HCT116 (cell line): ENCODE measurements at regions not wholly inside any gene's neighbourhood (a gene's known extent, or its start where the extent isn't known, plus 50 kb on each side); places are given as distances from the start of the nearest gene placed in this dataset.

Source experiments
- ATAC-seq: fragments of 200-7000 bp; cut with Tn5 transposase; 2 replicates; pipeline ENCODE4 v1.9.1; 2020; ENCODE audit warnings: mild to moderate bottlenecking, moderate library complexity
- BruUV-seq: library from RNA; stranded (reverse); fragments of 400-500 nt; replicated peaks from 2 replicates; lab custom pipeline; 2021; lab: Mats Ljungman, UMichigan
- CTCF ChIA-PET: fragments of 300-600 bp; sonication (Branson Sonifier 250); formaldehyde crosslinking; loops from one replicate; lab custom pipeline; 2021; ENCODE audit warnings: antibody characterized with exemption; lab: Charles Lee
- POLR2A ChIA-PET: fragments of 300-600, 350-600 bp; sonication (Branson Sonifier 250); formaldehyde crosslinking; loops from one replicate; lab custom pipeline; 2021; ENCODE audit warnings: antibody characterized with exemption; lab: Charles Lee
- RAD21 ChIA-PET, 2 experiments: fragments of 300-600 bp; sonication (Branson Sonifier 250); formaldehyde crosslinking; loops; one replicate each; lab custom pipeline; 2023; ENCODE audit warnings: low total read pairs in 2 of 2; ENCODE audit not compliant: uncharacterized antibody in 2 of 2, unreplicated experiment in 2 of 2, low non-redundant PET in 1 of 2; lab: Charles Lee
- DNase-seq: peaks from one replicate; pipeline ENCODE4 v3.0.0-alpha.2; 2010; ENCODE audit warnings: low read depth, low spot score
- H2AFZ ChIP-seq: fragments of 200-600 bp; shearing (Covaris generic), sonication (generic); 2 replicates; pipeline ENCODE4 v1.6.1; 2017; ENCODE audit warnings: low read depth, mixed run types, mixed read lengths, antibody characterized with exemption, low read length; ENCODE audit not compliant: poor library complexity, severe bottlenecking
- H3K27ac ChIP-seq: 2 replicates; pipeline ENCODE4 v1.5.1; 2012; ENCODE audit warnings: low read depth, low read length
- H3K27me3 ChIP-seq: fragments of 200-600 bp; sonication (generic); 2 replicates; pipeline ENCODE4 v1.6.1; 2016; ENCODE audit warnings: mixed run types, low read length, mixed read lengths; ENCODE audit not compliant: insufficient read depth
- H3K36me3 ChIP-seq, 2 experiments: fragments of 200-500 bp in 1 of 2; fragments of 200-600 bp in 1 of 2; sonication (Bioruptor generic) in 1 of 2; sonication (generic) in 1 of 2; 2 replicates each; pipeline versions ENCODE4 v1.5.1 to v1.6.1; 2014 to 2016; ENCODE audit warnings: low read length in 2 of 2, inconsistent platforms in 1 of 2, mixed read lengths in 1 of 2, mixed run types in 1 of 2; ENCODE audit not compliant: insufficient read depth in 2 of 2, control insufficient read depth in 1 of 2
- H3K4me1 ChIP-seq, 2 experiments: fragments of 200-600 bp in 1 of 2; sonication (generic) in 1 of 2; 2 replicates each; pipeline versions ENCODE4 v1.5.1 to v1.6.1; 2012 to 2017; ENCODE audit warnings: low read length in 2 of 2, inconsistent platforms in 1 of 2, mild to moderate bottlenecking in 1 of 2, mixed read lengths in 1 of 2, mixed run types in 1 of 2, moderate library complexity in 1 of 2; ENCODE audit not compliant: insufficient read depth in 2 of 2, control insufficient read depth in 1 of 2
- H3K4me2 ChIP-seq: fragments of 200-600 bp; sonication (generic); 2 replicates; pipeline ENCODE4 v1.6.1; 2017; ENCODE audit warnings: mixed run types, low read length, mixed read lengths
- H3K4me3 ChIP-seq, 2 experiments: fragments of 200-600 bp in 1 of 2; sonication (generic) in 1 of 2; replicated peaks in 1 of 2; 2 replicates each; pipeline ENCODE4 v1.5.1; 2011 to 2016; ENCODE audit warnings: low read length in 2 of 2, control low read depth in 1 of 2, low read depth in 1 of 2, mild to moderate bottlenecking in 1 of 2, mixed read lengths in 1 of 2, mixed run types in 1 of 2
- H3K79me2 ChIP-seq: fragments of 200-600 bp; sonication (generic); 2 replicates; pipeline ENCODE4 v1.6.1; 2017; ENCODE audit warnings: mild to moderate bottlenecking, mixed run types, low read length, moderate library complexity, mixed read lengths; ENCODE audit not compliant: insufficient read depth
- H3K9ac ChIP-seq: fragments of 200-600 bp; sonication (generic); 2 replicates; pipeline ENCODE4 v1.6.1; 2016; ENCODE audit warnings: low read length, mixed read lengths
- H3K9me2 ChIP-seq: fragments of 200-600 bp; sonication (generic), shearing (Covaris generic); 2 replicates; pipeline ENCODE4 v1.6.1; 2017; ENCODE audit warnings: mixed run types, mild to moderate bottlenecking, moderate library complexity; ENCODE audit not compliant: insufficient read depth
- H3K9me3 ChIP-seq, 2 experiments: fragments of 200-500 bp in 1 of 2; fragments of 200-600 bp in 1 of 2; sonication (Bioruptor generic) in 1 of 2; sonication (generic) in 1 of 2; 2 replicates each; pipeline ENCODE4 v1.6.1; 2014 to 2017; ENCODE audit warnings: low read length in 2 of 2, mixed read lengths in 2 of 2, inconsistent platforms in 1 of 2, low read depth in 1 of 2, mild to moderate bottlenecking in 1 of 2, mixed run types in 1 of 2, moderate library complexity in 1 of 2; ENCODE audit not compliant: control insufficient read depth in 1 of 2, insufficient read depth in 1 of 2
- H4K20me1 ChIP-seq: fragments of 200-600 bp; sonication (generic), shearing (Covaris generic); 2 replicates; pipeline ENCODE4 v1.6.1; 2017; ENCODE audit warnings: mixed run types, mild to moderate bottlenecking, moderate library complexity; ENCODE audit not compliant: insufficient read depth
- CBX3 ChIP-seq: IDR thresholded peaks from 2 replicates; pipeline ENCODE4 v1.6.1; 2012; ENCODE audit warnings: low read depth
- EZH2 ChIP-seq: fragments of 200-600 bp; sonication (generic); IDR thresholded peaks from 2 replicates; pipeline ENCODE4 v1.6.1; 2017; ENCODE audit warnings: antibody characterized with exemption, mixed run types
- EZH2phosphoT487 ChIP-seq: fragments of 200-600 bp; IDR thresholded peaks from 2 replicates; pipeline ENCODE4 v1.6.1; 2018; ENCODE audit warnings: antibody characterized with exemption, borderline replicate concordance
- MAX ChIP-seq: IDR thresholded peaks from 2 replicates; pipeline ENCODE4 v1.6.1; 2012
- POLR2A ChIP-seq: IDR thresholded peaks from 2 replicates; pipeline ENCODE4 v1.7.0; 2011; ENCODE audit warnings: borderline replicate concordance; ENCODE audit not compliant: insufficient read depth, insufficient read length; ENCODE audit errors: extremely low read depth
- POLR2AphosphoS5 ChIP-seq: IDR thresholded peaks from 2 replicates; pipeline ENCODE4 v1.6.1; 2011; ENCODE audit warnings: mild to moderate bottlenecking, low read depth, low read length, moderate library complexity
- RAD21 ChIP-seq: IDR thresholded peaks from 2 replicates; pipeline ENCODE4 v1.6.1; 2012; ENCODE audit warnings: low read depth, mild to moderate bottlenecking
- SRF ChIP-seq: IDR thresholded peaks from 2 replicates; pipeline ENCODE4 v1.6.1; 2012; ENCODE audit warnings: low read depth
- YY1 ChIP-seq: IDR thresholded peaks from 2 replicates; pipeline ENCODE4 v1.6.1; 2011; ENCODE audit warnings: low read length, low read depth, moderate library complexity, mild to moderate bottlenecking; ENCODE audit not compliant: insufficient replicate concordance; ENCODE audit errors: extremely low read depth
- intact Hi-C: fragments of 100-400 bp; cut with micrococcal nuclease; formaldehyde crosslinking; loops from 2 replicates; pipeline ENCODE4 v1.10.0; 2022
- TF ChIP-seq, protein P1 (sequence below), 3 experiments: fragments of 200-600 bp in 1 of 3; sonication (generic) in 1 of 3; IDR thresholded peaks in 2 of 3; conservative IDR thresholded peaks in 1 of 3; 2 replicates each; pipeline ENCODE4 v1.5.1; 2012 to 2017; ENCODE audit warnings: low read depth in 2 of 3, low read length in 2 of 3, antibody characterized with exemption in 1 of 3, borderline replicate concordance in 1 of 3, control low read depth in 1 of 3, mild to moderate bottlenecking in 1 of 3, mixed read lengths in 1 of 3, mixed run types in 1 of 3, moderate library complexity in 1 of 3; ENCODE audit not compliant: insufficient read depth in 1 of 3

- H3K27me3 ChIP-seq: no peaks in the 10 kb centered on the region
- no peaks in the 10 kb centered on the region for H3K9me2 ChIP-seq
- H4K20me1 ChIP-seq: no peaks in the 10 kb centered on the region; the same call in 1 of the 2 replicates
- no peaks in the 10 kb centered on the region for H3K79me2 ChIP-seq
- H3K27ac ChIP-seq: no peak overlapping the region
- ATAC-seq (no peak), DNase-seq (no peak)
- TF ChIP-seq POLR2AphosphoS5 (no peak), SRF (no peak)
- H3K36me3 ChIP-seq: no peaks in the 10 kb centered on the region
- no peaks in the 10 kb centered on the region for H3K4me1 ChIP-seq
- H3K9me3 ChIP-seq: peaks cover 8 to 37% of the 10 kb centered on the region in 2 experiments; a peak in 3 of 4 replicates
- no peak overlapping the region for H3K4me3 ChIP-seq
- H2AFZ ChIP-seq: no peak overlapping the region
- BruUV-seq: no TSS peak
- intact Hi-C loops: no loop called here
- no peak overlapping the region for H3K9ac ChIP-seq
- ChIA-PET RAD21 (no interaction called here), POLR2A (no interaction called here), CTCF (no interaction called here)
- no peak overlapping the region for H3K4me2 ChIP-seq
Observed at GRCh38 chr4:63788271-63788670, 621.0 kb downstream of the TECRL start.

DNA sequence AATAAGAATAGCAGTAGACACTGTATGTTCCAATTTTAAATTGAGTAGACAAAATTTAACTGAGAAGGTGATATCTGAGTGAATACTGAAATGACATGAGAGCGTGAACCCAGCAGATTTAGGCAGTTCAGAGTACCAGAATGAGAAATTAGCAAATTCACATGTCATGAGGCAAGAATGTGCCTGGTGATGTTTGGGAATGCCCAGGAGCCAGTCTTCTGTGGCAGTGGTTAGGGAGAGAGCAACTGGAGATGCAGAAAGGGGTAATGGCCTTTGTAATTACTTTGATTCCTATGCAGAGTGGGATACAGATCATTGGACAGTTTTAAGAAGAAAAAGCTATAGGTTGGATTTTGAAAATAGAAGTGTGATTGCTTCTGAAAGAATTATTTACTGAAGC is 621.9 kb downstream of the TECRL start:
- peaks cover 4 to 39% of the 10 kb centered on the region in 2 experiments; a peak in 1 of 4 replicates for H3K9me3 ChIP-seq
- H3K4me1 ChIP-seq: no peaks in the 10 kb centered on the region
- CTCF ChIA-PET: no interaction called here
- H3K4me2 ChIP-seq: no peak overlapping the region
- POLR2A ChIA-PET: no interaction called here
- no peaks in the 10 kb centered on the region for H3K36me3 ChIP-seq
- no peaks in the 10 kb centered on the region for H3K9me2 ChIP-seq
- RAD21 ChIA-PET: no interaction called here
- no peak for TF ChIP-seq POLR2A
- TF ChIP-seq, protein P1, sequence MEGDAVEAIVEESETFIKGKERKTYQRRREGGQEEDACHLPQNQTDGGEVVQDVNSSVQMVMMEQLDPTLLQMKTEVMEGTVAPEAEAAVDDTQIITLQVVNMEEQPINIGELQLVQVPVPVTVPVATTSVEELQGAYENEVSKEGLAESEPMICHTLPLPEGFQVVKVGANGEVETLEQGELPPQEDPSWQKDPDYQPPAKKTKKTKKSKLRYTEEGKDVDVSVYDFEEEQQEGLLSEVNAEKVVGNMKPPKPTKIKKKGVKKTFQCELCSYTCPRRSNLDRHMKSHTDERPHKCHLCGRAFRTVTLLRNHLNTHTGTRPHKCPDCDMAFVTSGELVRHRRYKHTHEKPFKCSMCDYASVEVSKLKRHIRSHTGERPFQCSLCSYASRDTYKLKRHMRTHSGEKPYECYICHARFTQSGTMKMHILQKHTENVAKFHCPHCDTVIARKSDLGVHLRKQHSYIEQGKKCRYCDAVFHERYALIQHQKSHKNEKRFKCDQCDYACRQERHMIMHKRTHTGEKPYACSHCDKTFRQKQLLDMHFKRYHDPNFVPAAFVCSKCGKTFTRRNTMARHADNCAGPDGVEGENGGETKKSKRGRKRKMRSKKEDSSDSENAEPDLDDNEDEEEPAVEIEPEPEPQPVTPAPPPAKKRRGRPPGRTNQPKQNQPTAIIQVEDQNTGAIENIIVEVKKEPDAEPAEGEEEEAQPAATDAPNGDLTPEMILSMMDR (IDR thresholded peaks at IDR 0.05 in 2 of 3, conservative IDR thresholded peaks at IDR 0.05 in 1 of 3; ENCODE audit: borderline replicate concordance in 1 of 3, insufficient read depth in 1 of 3, low read depth in 2 of 3, low read length in 2 of 3): no peak
- TF ChIP-seq CBX3: no peak
- TF ChIP-seq EZH2: no peak
- no peak for TF ChIP-seq POLR2AphosphoS5
- no peak for TF ChIP-seq MAX
- TF ChIP-seq YY1: no peak
- TF ChIP-seq RAD21: no peak
- no peak for TF ChIP-seq EZH2phosphoT487
- ATAC-seq (no peak), DNase-seq (no peak)
- BruUV-seq: no TSS peak
- no peaks in the 10 kb centered on the region; the same call in 1 of the 2 replicates for H4K20me1 ChIP-seq
- no peak overlapping the region for H3K4me3 ChIP-seq
- intact Hi-C loops: no loop called here
- H3K79me2 ChIP-seq: no peaks in the 10 kb centered on the region
- H2AFZ ChIP-seq: no peak overlapping the region
- no peaks in the 10 kb centered on the region for H3K27me3 ChIP-seq
- H3K27ac ChIP-seq: no peak overlapping the region
- no peak overlapping the region for H3K9ac ChIP-seq
